ENCODE measurements at regions not wholly inside any gene's neighbourhood (a gene's known extent, or its start where the extent isn't known, plus 50 kb on each side); places are given as distances from the start of the nearest gene placed in this dataset.

- TF ChIP-seq MAX (CRISPR knock-in tag; IDR thresholded peaks at IDR 0.05): no peak
- TF ChIP-seq CEBPB (tag; IDR thresholded peaks at IDR 0.05): no peak
- no peak for TF ChIP-seq CTCF (IDR thresholded peaks at IDR 0.05 in 2 of 3, conservative IDR thresholded peaks at IDR 0.05 in 1 of 3; ENCODE audit: insufficient read depth in 2 of 3, low read depth in 1 of 3, low read length in 3 of 3)
- no peak for TF ChIP-seq MXI1 (IDR thresholded peaks at IDR 0.05; ENCODE audit: low read depth, low read length)
- no peak for TF ChIP-seq POLR2A (conservative IDR thresholded peaks at IDR 0.05)
- no peak for TF ChIP-seq CHD2 (IDR thresholded peaks at IDR 0.05; ENCODE audit: low read depth, low read length)
Observed at GRCh38 chr7:85748861-85749260, 562.0 kb upstream of the SEMA3D start.

Data from K562 (cell line).